ENCODE measurements at regions not wholly inside any gene's neighbourhood (a gene's known extent, or its start where the extent isn't known, plus 50 kb on each side); places are given as distances from the start of the nearest gene placed in this dataset.
A peak's percentile ranks its signal among the peaks of the same experiment; 100 is the strongest.

GRCh38 chr14:22476887-22477286, 112.1 kb downstream of the DAD1 start:
- DNase-seq = no peak

- no peak for DNase-seq
These were observed 112.8 kb downstream of the DAD1 start for GRCh38 chr14:22476005-22476751.

DNA sequence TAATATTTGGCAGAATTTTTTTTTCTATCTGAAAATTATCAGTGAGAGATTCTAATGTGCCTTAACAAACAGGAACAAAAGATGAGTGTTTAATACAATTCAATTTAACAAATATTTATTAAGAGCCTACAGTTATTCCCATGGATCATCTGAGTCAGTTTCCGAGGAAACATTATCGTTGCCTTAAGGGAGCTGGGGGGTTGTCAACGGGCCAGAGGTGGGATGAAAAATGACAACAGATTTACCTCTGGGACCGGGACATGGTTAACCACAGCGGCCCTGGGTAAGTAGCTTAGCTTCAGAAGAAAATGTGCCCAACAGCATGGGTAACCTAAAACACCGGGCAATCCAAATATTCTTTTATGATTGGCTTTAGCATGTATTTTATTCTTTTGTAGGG, 113.6 kb downstream of the DAD1 start:
- no peak for DNase-seq

- DNase-seq = no peak
These were observed 114.2 kb downstream of the DAD1 start for GRCh38 chr14:22474730-22475351.

- DNase-seq = peak in 1 of 2 experiments; percentile 5
These were observed 115.8 kb downstream of the DAD1 start for GRCh38 chr14:22472935-22473854.

- no peak for DNase-seq
These were observed 116.6 kb downstream of the DAD1 start for GRCh38 chr14:22472466-22472865.

GRCh38 chr14:22471545-22472121, 117.4 kb downstream of the DAD1 start:
- peak in 1 of 2 experiments; percentile 12 for DNase-seq

DNA sequence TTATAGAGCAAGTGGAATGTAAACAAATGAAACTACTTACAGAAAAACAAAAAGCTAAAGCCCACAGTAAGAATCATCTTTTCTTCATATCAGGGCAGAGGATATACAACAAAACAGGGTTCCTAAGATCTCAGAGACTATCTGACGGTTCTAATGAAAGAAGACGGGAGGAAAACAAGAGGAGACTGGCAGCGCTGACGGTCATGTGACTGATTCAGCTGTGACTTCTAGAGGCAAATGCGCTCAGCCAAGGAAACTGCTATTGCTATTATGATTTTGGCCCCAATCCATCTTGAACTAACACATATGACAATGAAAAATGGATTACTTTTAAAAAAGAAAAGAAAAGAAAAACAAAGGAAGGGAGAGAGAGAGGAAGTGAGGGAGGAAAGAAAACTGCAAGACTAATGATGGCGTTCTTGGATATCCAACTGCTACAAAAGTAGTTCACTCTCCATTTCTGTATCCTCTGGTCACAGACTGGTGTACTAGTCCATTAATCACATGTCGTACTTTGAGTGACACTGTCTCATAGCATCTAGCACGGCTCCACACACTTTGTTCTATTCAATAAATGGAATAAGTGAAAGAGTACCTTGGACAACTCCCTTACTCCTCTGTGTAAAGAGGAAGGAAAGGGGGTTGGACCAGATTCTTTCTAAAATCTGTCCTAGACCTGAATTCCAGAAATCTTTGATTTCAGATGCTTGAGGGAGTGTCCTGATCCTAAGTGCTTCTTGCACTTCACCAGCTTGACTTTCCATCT, 119.3 kb downstream of the DAD1 start:
- no peak for DNase-seq

- no peak for DNase-seq
These were observed 120.2 kb downstream of the DAD1 start for GRCh38 chr14:22468830-22469229.

DNA sequence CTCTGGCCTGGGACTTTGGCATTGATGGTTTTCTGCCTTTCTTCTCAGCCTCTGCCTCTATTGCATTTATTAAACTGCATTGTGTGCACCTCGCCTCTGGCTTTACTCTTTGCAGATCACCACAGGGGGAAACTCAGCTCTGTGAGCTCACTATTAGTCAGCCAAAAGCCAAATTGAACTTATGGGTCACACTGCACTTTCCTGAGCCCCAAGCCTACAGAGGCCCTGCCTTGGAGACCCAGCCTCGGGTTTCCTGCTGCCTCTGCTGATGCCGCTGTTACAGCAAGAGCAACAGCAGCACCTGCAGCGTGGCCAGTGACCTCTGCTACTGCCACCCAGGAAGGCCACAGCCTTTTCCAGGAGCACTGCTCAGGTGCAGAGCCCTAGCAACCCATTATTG, 122.5 kb downstream of the DAD1 start:
- DNase-seq = no peak

- DNase-seq = no peak
These were observed 123.7 kb downstream of the DAD1 start for GRCh38 chr14:22465201-22465840.

- DNase-seq = no peak
These were observed 124.4 kb downstream of the DAD1 start for GRCh38 chr14:22464422-22465142.

DNA sequence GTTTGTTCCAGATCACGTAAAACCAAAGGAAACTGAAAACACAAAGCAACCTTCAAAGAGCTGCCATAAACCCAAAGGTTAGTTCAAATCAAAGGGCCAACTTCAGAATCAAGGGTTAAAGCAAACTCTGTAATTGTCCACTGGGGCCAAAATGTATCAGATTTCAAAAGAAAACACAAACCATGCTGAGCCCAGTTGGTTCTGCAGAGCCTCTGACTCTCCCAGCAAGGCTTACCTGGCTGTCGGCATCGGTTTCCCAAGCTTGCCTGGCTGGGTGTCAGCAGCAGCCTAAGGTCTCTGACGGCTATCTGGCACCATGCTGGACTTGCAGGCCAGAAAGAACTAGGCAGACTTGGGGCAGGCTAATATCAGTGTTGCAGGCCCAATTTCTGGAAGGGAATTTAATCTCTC, 125.3 kb downstream of the DAD1 start:
- no peak for DNase-seq

DNA sequence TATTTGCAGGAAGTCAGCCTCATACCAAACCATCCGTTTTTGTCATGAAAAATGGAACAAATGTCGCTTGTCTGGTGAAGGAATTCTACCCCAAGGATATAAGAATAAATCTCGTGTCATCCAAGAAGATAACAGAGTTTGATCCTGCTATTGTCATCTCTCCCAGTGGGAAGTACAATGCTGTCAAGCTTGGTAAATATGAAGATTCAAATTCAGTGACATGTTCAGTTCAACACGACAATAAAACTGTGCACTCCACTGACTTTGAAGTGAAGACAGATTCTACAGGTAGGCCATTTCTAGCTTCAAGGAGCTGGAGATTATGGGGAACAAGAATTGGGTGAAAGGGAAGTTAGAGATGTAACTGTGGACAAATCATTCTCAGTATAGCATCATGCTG, 126.1 kb downstream of the DAD1 start:
- no peak for DNase-seq

- no peak for DNase-seq
These were observed 128.4 kb downstream of the DAD1 start for GRCh38 chr14:22460461-22461195.

GRCh38 chr14:22458737-22459136, 130.3 kb downstream of the DAD1 start:
- no peak for DNase-seq

DNA sequence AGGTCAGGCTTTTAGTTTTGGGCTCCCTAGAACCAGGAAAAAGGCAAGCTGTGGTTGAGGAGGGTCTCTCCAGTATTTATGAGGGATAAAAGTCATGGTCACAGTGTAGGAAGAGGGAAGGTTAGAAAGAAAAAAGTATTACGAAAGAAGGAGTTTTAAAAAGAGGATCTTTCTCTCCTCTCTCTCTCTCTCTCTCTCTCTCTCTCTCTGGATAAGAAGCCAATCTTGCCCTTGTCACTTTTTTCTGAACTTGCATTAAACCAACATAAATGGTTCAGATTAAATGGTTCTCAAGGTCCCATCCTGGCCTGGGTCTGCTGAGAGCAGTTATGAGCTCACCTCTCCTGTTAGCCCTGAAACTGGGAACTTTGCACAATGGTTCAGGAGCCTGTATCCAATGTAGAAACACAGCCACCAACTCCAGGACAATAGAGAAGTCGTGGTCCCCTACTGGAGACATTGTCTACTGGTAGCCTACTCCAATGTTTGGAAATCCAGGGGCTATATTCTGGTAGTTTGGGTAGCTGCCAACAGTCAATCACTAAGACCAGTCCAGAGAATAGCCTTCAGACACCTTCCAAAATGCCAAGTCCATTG, 131.9 kb downstream of the DAD1 start:
- DNase-seq = no peak

DNA sequence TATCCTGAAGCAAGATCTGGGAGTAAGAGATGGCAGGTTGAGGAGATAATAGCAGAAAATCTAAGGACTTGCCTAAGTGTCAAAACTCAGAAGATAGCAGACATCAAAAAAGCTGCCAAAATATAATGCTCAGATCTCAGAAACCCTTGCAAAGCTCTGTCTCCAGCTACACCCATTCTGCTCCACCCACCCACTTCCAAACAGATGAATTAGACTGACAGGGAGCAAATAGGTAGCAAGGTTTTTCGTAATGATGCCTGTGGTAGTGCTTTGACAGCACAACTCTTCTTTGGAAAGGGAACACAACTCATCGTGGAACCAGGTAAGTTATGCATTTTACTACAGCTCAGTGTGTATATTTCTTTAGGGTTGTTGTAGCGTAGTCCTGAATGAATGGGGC, 132.6 kb downstream of the DAD1 start:
- no peak for DNase-seq

DNA sequence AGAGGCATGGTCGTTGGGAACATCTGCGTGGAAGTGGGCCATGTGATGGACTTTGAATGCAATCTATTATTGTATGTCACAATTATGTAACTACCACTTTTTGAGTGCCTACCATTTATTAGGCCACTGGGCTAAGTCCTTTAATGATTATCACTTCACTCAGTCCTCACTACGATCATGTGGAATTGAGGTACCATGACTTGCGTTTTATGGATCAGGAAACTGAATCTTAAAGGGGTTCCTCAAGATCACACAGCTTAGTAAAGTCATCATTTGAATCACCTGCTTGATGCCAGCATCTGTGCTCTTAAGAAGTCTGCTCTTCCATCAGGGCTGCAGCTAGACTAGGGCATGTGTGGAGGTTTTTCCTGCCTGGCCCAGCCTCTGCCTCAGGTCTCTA, 136.7 kb downstream of the DAD1 start:
- no peak for DNase-seq

DNA sequence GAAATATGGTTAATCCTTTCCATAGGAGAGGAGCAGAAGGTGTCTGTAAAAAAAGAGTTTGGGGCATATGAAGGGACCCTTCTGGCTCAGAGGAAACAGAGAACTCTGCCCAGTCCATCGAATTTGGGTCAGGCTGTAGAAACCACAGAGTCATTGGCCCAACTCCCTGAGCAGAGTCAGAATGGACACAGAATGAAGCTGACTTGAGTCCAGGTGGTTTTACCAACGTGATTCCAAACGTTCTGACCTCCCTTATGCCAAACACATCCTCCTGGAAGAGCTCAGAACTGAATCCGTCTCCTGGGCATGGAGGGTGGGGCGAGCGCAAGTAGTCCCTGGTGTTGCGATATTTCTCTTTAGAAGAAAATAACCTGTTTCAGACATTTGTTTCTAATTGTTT, 138.8 kb downstream of the DAD1 start:
- no peak for DNase-seq

All from NCI-H1930 (cell line).